Gastroesophageal sphincter (tissue), 3 donors: ENCODE measurements at regions not wholly inside any gene's neighbourhood (a gene's known extent, or its start where the extent isn't known, plus 50 kb on each side); places are given as distances from the start of the nearest gene placed in this dataset.

ENCODE experiments used
- POLR2AphosphoS5 ChIP-seq: sonication (generic); formaldehyde crosslinking; IDR thresholded peaks from one replicate; pipeline ENCODE4 v1.6.1; 2017; ENCODE audit warnings: antibody characterized with exemption
- TF ChIP-seq, protein P1 (sequence below), 4 experiments: fragments of 200-600 bp in 2 of 4; fragments of 450-650 bp in 2 of 4; sonication (generic) in 1 of 4; IDR thresholded peaks; one replicate each; pipeline ENCODE4 v1.5.1; 2017 to 2019; ENCODE audit warnings: antibody characterized with exemption in 4 of 4, mild to moderate bottlenecking in 2 of 4, moderate library complexity in 2 of 4

DNA sequence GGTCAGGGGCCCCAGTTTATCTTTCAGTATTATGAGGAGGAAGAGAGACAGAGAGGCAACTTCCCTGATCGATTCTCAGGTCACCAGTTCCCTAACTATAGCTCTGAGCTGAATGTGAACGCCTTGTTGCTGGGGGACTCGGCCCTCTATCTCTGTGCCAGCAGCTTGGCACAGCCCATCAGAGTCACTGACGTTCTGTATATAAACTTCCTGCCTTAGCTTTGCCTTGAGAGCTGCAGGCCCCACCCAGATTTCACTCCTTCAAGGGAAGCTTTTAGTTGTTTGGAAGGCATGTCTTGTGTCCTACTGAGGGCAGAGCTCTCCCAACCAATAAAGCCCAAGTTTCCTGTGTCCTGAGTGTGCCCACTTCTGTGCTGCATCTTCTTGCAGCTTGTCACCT, 242.5 kb upstream of the PRSS58 start:
- TF ChIP-seq POLR2AphosphoS5 = no peak
- TF ChIP-seq, protein P1, sequence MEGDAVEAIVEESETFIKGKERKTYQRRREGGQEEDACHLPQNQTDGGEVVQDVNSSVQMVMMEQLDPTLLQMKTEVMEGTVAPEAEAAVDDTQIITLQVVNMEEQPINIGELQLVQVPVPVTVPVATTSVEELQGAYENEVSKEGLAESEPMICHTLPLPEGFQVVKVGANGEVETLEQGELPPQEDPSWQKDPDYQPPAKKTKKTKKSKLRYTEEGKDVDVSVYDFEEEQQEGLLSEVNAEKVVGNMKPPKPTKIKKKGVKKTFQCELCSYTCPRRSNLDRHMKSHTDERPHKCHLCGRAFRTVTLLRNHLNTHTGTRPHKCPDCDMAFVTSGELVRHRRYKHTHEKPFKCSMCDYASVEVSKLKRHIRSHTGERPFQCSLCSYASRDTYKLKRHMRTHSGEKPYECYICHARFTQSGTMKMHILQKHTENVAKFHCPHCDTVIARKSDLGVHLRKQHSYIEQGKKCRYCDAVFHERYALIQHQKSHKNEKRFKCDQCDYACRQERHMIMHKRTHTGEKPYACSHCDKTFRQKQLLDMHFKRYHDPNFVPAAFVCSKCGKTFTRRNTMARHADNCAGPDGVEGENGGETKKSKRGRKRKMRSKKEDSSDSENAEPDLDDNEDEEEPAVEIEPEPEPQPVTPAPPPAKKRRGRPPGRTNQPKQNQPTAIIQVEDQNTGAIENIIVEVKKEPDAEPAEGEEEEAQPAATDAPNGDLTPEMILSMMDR (IDR thresholded peaks at IDR 0.05) = no peak
